Esophagus squamous epithelium (tissue), 4 donors: ENCODE measurements at regions not wholly inside any gene's neighbourhood (a gene's known extent, or its start where the extent isn't known, plus 50 kb on each side); places are given as distances from the start of the nearest gene placed in this dataset.

Source experiments
- POLR2A ChIP-seq, 4 donors: fragments of 450-650 bp; IDR thresholded peaks; one replicate each; pipeline ENCODE4 v1.6.1; 2017; ENCODE audit warnings: antibody characterized with exemption in 4 of 4, mild to moderate bottlenecking in 4 of 4, moderate library complexity in 3 of 4
- TF ChIP-seq, protein P1 (sequence below), 6 experiments: fragments of 450-650 bp in 4 of 6; fragments of 200-600 bp in 2 of 6; sonication (generic) in 2 of 6; IDR thresholded peaks; one replicate each; pipeline ENCODE4 v1.5.1; 2016 to 2019; ENCODE audit warnings: antibody characterized with exemption in 6 of 6, mild to moderate bottlenecking in 4 of 6, moderate library complexity in 4 of 6

GRCh38 chr4:174144106-174144505 is 139.4 kb downstream of the FBXO8 start:
- TF ChIP-seq, protein P1, sequence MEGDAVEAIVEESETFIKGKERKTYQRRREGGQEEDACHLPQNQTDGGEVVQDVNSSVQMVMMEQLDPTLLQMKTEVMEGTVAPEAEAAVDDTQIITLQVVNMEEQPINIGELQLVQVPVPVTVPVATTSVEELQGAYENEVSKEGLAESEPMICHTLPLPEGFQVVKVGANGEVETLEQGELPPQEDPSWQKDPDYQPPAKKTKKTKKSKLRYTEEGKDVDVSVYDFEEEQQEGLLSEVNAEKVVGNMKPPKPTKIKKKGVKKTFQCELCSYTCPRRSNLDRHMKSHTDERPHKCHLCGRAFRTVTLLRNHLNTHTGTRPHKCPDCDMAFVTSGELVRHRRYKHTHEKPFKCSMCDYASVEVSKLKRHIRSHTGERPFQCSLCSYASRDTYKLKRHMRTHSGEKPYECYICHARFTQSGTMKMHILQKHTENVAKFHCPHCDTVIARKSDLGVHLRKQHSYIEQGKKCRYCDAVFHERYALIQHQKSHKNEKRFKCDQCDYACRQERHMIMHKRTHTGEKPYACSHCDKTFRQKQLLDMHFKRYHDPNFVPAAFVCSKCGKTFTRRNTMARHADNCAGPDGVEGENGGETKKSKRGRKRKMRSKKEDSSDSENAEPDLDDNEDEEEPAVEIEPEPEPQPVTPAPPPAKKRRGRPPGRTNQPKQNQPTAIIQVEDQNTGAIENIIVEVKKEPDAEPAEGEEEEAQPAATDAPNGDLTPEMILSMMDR (IDR thresholded peaks at IDR 0.05) = no peak
- TF ChIP-seq POLR2A (IDR thresholded peaks at IDR 0.05) = no peak
